Mucosa of rectum (tissue), 2 donors: ENCODE measurements at regions not wholly inside any gene's neighbourhood (a gene's known extent, or its start where the extent isn't known, plus 50 kb on each side); places are given as distances from the start of the nearest gene placed in this dataset.

Experiments used
- H3K27ac ChIP-seq, 2 donors: one replicate each; pipeline ENCODE4 v1.7.0; 2013; ENCODE audit warnings: inconsistent platforms in 2 of 2, low read depth in 2 of 2, low read length in 2 of 2
- H3K27me3 ChIP-seq, 2 donors: one replicate each; pipeline ENCODE4 v1.7.0; 2013; ENCODE audit warnings: low read length in 2 of 2; ENCODE audit not compliant: control insufficient read depth in 2 of 2, insufficient read depth in 2 of 2
- H3K36me3 ChIP-seq, 2 donors: one replicate each; pipeline ENCODE4 v1.7.0; 2013; ENCODE audit warnings: low read length in 2 of 2; ENCODE audit not compliant: control insufficient read depth in 2 of 2, insufficient read depth in 2 of 2
- H3K4me1 ChIP-seq, 2 donors: one replicate each; pipeline ENCODE4 v1.7.0; 2013; ENCODE audit warnings: low read length in 2 of 2, mild to moderate bottlenecking in 1 of 2; ENCODE audit not compliant: control insufficient read depth in 2 of 2, insufficient read depth in 2 of 2
- H3K4me3 ChIP-seq, 2 donors: one replicate each; pipeline ENCODE4 v1.7.0; 2013; ENCODE audit warnings: low read length in 2 of 2
- H3K9ac ChIP-seq, 2 donors: one replicate each; pipeline ENCODE4 v1.7.0; 2013; ENCODE audit warnings: low read length in 2 of 2, low read depth in 1 of 2, mild to moderate bottlenecking in 1 of 2
- H3K9me3 ChIP-seq, 2 donors: one replicate each; pipeline ENCODE4 v1.7.0; 2013; ENCODE audit warnings: low read length in 2 of 2; ENCODE audit not compliant: control insufficient read depth in 2 of 2
- donor health status: healthy.
- donor health status: Normal muscosa, but diverticular disease.

GRCh38 chr12:76698316-76698715 lies 65.6 kb upstream of the ZDHHC17 start:
- Histone ChIP-seq H3K4me3 (no peak overlapping the region), H3K36me3 (no peaks in the 10 kb centered on the region), H3K9ac (no peak overlapping the region), H3K4me1 (no peaks in the 10 kb centered on the region), H3K27me3 (no peaks in the 10 kb centered on the region), H3K9me3 (no peaks in the 10 kb centered on the region), H3K27ac (no peak overlapping the region)

GRCh38 chr12:76698966-76699365 lies 64.9 kb upstream of the ZDHHC17 start:
- no peak overlapping the region for H3K27ac ChIP-seq
- H3K9me3 ChIP-seq = no peaks in the 10 kb centered on the region
- no peak overlapping the region for H3K9ac ChIP-seq
- H3K4me3 ChIP-seq = no peak overlapping the region
- H3K4me1 ChIP-seq = no peaks in the 10 kb centered on the region
- H3K27me3 ChIP-seq = no peaks in the 10 kb centered on the region
- H3K36me3 ChIP-seq = no peaks in the 10 kb centered on the region

- Histone ChIP-seq H3K4me1 (no peaks in the 10 kb centered on the region), H3K9me3 (no peaks in the 10 kb centered on the region), H3K27me3 (no peaks in the 10 kb centered on the region)
Observed at GRCh38 chr12:76701690-76702089, 62.2 kb upstream of the ZDHHC17 start.

GRCh38 chr12:76702946-76703345 lies 61.0 kb upstream of the ZDHHC17 start:
- Histone ChIP-seq H3K4me3 (no peak overlapping the region), H3K27me3 (no peaks in the 10 kb centered on the region), H3K9me3 (no peaks in the 10 kb centered on the region), H3K27ac (no peak overlapping the region), H3K9ac (no peak overlapping the region), H3K4me1 (no peaks in the 10 kb centered on the region), H3K36me3 (no peaks in the 10 kb centered on the region)

More at GRCh38 chr12:76701690-76702089, 62.2 kb upstream of the ZDHHC17 start:
- Histone ChIP-seq H3K36me3 (no peaks in the 10 kb centered on the region), H3K27ac (no peak overlapping the region), H3K4me3 (no peak overlapping the region), H3K9ac (no peak overlapping the region)

- Histone ChIP-seq H3K9ac (no peak overlapping the region), H3K9me3 (no peaks in the 10 kb centered on the region), H3K4me1 (no peaks in the 10 kb centered on the region), H3K27ac (no peak overlapping the region), H3K27me3 (no peaks in the 10 kb centered on the region), H3K4me3 (no peak overlapping the region), H3K36me3 (no peaks in the 10 kb centered on the region)
Observed at GRCh38 chr12:76704693-76705092, 59.2 kb upstream of the ZDHHC17 start.

- H3K4me1 ChIP-seq = no peaks in the 10 kb centered on the region
- H3K9me3 ChIP-seq = no peaks in the 10 kb centered on the region
- no peaks in the 10 kb centered on the region for H3K27me3 ChIP-seq
- H3K4me3 ChIP-seq = no peak overlapping the region
- no peaks in the 10 kb centered on the region for H3K36me3 ChIP-seq
- no peak overlapping the region for H3K27ac ChIP-seq
- no peak overlapping the region for H3K9ac ChIP-seq
Observed at GRCh38 chr12:76706101-76706500, 57.8 kb upstream of the ZDHHC17 start.

GRCh38 chr12:76706761-76707160 lies 57.2 kb upstream of the ZDHHC17 start:
- no peaks in the 10 kb centered on the region for H3K36me3 ChIP-seq

GRCh38 chr12:76707772-76708171 lies 56.1 kb upstream of the ZDHHC17 start:
- H3K9ac ChIP-seq = no peak overlapping the region

More at GRCh38 chr12:76706761-76707160, 57.2 kb upstream of the ZDHHC17 start:
- Histone ChIP-seq H3K9ac (no peak overlapping the region), H3K27me3 (no peaks in the 10 kb centered on the region), H3K4me1 (no peaks in the 10 kb centered on the region), H3K27ac (no peak overlapping the region), H3K4me3 (no peak overlapping the region), H3K9me3 (no peaks in the 10 kb centered on the region)

GRCh38 chr12:76708296-76708695 lies 55.6 kb upstream of the ZDHHC17 start:
- Histone ChIP-seq H3K9ac (no peak overlapping the region), H3K9me3 (no peaks in the 10 kb centered on the region), H3K27me3 (no peaks in the 10 kb centered on the region), H3K4me3 (no peak overlapping the region), H3K36me3 (no peaks in the 10 kb centered on the region), H3K4me1 (no peaks in the 10 kb centered on the region), H3K27ac (no peak overlapping the region)

More at GRCh38 chr12:76707772-76708171, 56.1 kb upstream of the ZDHHC17 start:
- Histone ChIP-seq H3K4me1 (no peaks in the 10 kb centered on the region), H3K27ac (no peak overlapping the region), H3K27me3 (no peaks in the 10 kb centered on the region), H3K36me3 (no peaks in the 10 kb centered on the region), H3K4me3 (no peak overlapping the region), H3K9me3 (no peaks in the 10 kb centered on the region)

GRCh38 chr12:76711241-76711640 lies 52.7 kb upstream of the ZDHHC17 start:
- H3K36me3 ChIP-seq = no peaks in the 10 kb centered on the region
- no peak overlapping the region for H3K27ac ChIP-seq
- no peak overlapping the region for H3K9ac ChIP-seq
- H3K9me3 ChIP-seq = no peaks in the 10 kb centered on the region
- no peak overlapping the region for H3K4me3 ChIP-seq
- H3K4me1 ChIP-seq = no peaks in the 10 kb centered on the region
- H3K27me3 ChIP-seq = no peaks in the 10 kb centered on the region

- no peaks in the 10 kb centered on the region for H3K36me3 ChIP-seq
- H3K4me3 ChIP-seq = no peak overlapping the region
- no peaks in the 10 kb centered on the region for H3K27me3 ChIP-seq
- H3K9ac ChIP-seq = no peak overlapping the region
- H3K27ac ChIP-seq = no peak overlapping the region
- no peaks in the 10 kb centered on the region for H3K4me1 ChIP-seq
- H3K9me3 ChIP-seq = no peaks in the 10 kb centered on the region
Observed at GRCh38 chr12:76713130-76713529, 50.8 kb upstream of the ZDHHC17 start.
